ENCODE measurements at regions not wholly inside any gene's neighbourhood (a gene's known extent, or its start where the extent isn't known, plus 50 kb on each side); places are given as distances from the start of the nearest gene placed in this dataset.
A peak's percentile ranks its signal among the peaks of the same experiment; 100 is the strongest.
"Not testable (repeated sequence)": the region's sequence is repeated elsewhere in the genome, so short reads cannot be mapped to it uniquely, and the experiment has no call there.

DNA sequence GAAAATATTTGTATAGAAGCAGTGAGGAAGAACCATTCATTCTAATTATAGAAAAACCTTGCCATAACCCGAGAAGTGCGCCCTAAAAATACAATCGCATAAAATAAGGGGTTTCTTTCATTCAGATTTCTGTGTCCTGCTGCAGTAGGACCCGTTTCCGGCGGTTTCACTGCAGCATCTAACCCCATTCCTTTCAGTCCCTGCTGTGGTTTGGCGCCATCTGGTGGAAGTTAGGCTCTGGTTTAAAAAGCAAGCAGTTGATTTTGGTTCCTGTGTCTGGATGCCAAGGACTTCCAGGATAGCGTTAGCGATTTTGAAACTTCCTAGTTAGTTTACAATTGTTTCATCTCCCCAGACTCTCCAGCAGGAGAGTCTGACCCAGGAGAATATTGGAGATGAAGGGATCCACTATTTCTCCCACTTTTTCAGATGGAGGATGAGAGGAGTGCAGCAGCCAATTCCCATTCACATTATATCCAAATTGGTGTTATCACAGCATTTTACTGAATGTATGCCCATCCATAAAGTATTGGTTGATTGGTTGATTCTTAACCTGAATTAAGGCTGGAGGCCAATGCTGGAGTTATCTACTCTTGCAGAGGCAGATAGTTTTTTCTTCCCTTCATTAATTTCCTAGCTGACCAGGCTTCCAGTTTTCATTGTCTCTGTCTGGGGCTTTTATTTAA is 128.8 kb upstream of the CACNA2D1 start:
- DNase-seq (ENCODE audit: low spot score in 2 of 2), result peak; percentile 14 to 88
- Histone ChIP-seq H3K4me1 (no peaks in the 10 kb centered on the region), H3K36me3 (no peaks in the 10 kb centered on the region), H3K27me3 (no peaks in the 10 kb centered on the region), H3K4me3 (peak overlapping the region in 1 of 2 donors; percentile 17), H3K27ac (no peak overlapping the region), H3K9me3 (no peaks in the 10 kb centered on the region)
- intact Hi-C loops (cut with DNase I), result loop anchor here (1.0 to 5.0 kb wide), 3 partner anchors 130 to 528 kb away; partner anchors contain the start of gene CACNA2D1
- TF ChIP-seq, protein P1, sequence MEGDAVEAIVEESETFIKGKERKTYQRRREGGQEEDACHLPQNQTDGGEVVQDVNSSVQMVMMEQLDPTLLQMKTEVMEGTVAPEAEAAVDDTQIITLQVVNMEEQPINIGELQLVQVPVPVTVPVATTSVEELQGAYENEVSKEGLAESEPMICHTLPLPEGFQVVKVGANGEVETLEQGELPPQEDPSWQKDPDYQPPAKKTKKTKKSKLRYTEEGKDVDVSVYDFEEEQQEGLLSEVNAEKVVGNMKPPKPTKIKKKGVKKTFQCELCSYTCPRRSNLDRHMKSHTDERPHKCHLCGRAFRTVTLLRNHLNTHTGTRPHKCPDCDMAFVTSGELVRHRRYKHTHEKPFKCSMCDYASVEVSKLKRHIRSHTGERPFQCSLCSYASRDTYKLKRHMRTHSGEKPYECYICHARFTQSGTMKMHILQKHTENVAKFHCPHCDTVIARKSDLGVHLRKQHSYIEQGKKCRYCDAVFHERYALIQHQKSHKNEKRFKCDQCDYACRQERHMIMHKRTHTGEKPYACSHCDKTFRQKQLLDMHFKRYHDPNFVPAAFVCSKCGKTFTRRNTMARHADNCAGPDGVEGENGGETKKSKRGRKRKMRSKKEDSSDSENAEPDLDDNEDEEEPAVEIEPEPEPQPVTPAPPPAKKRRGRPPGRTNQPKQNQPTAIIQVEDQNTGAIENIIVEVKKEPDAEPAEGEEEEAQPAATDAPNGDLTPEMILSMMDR (IDR thresholded peaks at IDR 0.05), result peak; percentile 58 to 90 (median 85)

DNA sequence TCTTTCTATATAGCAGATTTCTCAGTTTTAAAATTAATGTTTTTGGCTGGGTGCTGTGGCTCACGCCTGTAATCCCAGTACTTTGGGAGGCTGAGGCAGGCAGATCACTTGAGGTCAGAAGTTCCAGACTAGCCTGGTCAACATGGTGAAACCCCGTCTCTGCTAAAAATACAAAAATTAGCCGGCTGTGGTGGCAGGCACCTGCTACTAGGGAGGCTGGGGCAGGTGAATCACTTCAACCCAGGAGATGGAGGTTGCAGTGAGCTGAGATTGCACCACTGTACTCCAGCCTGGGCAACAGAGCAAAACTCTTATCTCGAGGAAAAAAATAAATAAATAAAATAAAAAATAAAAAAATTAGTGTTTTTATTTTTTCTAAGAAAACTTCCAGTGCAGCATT is 127.5 kb upstream of the CACNA2D1 start:
- not testable (repeated sequence) for DNase-seq (ENCODE audit: low spot score in 2 of 2); H3K4me1 ChIP-seq; H3K27me3 ChIP-seq; H3K4me3 ChIP-seq; H3K9me3 ChIP-seq; H3K27ac ChIP-seq; H3K36me3 ChIP-seq
- intact Hi-C loops (cut with DNase I), result loop anchor here (5.0 kb wide), 2 partner anchors 129 to 339 kb away; partner anchors contain the start of gene CACNA2D1

DNA sequence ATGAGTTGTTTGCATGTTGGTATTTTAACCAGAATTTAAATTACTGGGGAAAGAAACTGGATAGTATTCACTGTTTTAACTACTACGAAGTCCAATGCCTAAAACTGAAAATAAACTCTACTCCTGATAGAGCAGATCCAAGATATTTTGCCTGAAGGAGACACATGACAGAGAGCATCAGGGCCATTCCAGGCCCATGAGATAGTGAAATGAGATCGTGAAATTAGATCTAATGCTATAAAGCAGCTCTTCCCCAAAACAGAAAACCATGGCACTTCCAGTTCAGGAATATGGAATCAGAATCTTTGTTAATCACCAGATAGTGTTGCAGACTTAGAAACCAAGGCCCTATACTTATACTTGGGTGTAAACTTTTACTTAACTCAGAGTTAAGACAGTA is 124.3 kb upstream of the CACNA2D1 start:
- TF ChIP-seq, protein P1 (IDR thresholded peaks at IDR 0.05), result no peak
- Histone ChIP-seq H3K4me1 (no peaks in the 10 kb centered on the region), H3K27ac (no peak overlapping the region), H3K4me3 (no peak overlapping the region), H3K27me3 (no peaks in the 10 kb centered on the region), H3K36me3 (no peaks in the 10 kb centered on the region), H3K9me3 (no peaks in the 10 kb centered on the region)
- intact Hi-C loops (cut with DNase I), result no loop called here
- DNase-seq (ENCODE audit: low spot score in 2 of 2), result no peak

DNA sequence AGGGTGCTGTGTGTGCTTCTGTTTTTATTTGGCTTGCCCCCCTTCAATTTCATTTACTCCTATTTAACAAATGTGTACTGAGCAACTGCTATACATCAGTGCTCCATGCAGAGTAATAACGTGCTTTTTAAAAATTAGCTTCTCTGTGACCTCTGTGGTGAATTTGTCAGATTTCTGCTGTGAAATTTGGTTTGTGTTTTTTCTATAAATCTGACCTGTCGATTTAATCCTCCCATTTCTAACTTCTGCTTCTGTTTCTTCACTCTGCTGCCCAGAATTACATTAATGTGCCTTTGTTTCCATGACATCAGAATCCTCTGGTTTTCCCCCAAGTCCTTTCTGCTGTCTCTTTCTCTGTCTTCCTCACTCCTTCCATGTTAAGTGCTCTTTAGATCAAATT is 123.8 kb upstream of the CACNA2D1 start:
- Histone ChIP-seq H3K9me3 (no peaks in the 10 kb centered on the region), H3K4me3 (no peak overlapping the region), H3K36me3 (no peaks in the 10 kb centered on the region), H3K4me1 (no peaks in the 10 kb centered on the region), H3K27ac (no peak overlapping the region), H3K27me3 (no peaks in the 10 kb centered on the region)
- DNase-seq (ENCODE audit: low spot score in 2 of 2), result no peak
- TF ChIP-seq, protein P1 (IDR thresholded peaks at IDR 0.05), result no peak
- intact Hi-C loops (cut with DNase I), result no loop called here

DNA sequence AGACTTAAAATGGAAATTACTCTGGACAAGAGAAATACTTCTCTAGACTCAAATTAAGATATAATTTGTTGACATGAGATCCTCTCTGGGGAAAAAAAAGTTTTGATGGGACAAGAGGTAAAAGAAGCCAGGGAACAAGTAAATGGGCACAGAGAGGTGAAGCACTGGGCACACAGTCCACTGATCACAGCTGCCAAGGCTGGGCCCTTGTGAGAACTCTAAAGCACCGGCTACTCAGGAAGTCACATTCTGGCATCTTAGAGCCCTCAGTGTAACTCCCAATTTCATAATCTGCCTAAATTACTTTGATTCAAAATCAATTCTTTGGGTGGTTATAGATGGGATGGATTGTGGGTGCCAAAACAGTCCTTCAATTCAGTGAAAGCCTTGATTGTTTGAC is 123.2 kb upstream of the CACNA2D1 start:
- no peak overlapping the region for H3K27ac ChIP-seq
- no peaks in the 10 kb centered on the region for H3K9me3 ChIP-seq
- H3K36me3 ChIP-seq, result no peaks in the 10 kb centered on the region
- no peaks in the 10 kb centered on the region for H3K4me1 ChIP-seq
- TF ChIP-seq, protein P1 (IDR thresholded peaks at IDR 0.05), result no peak
- H3K4me3 ChIP-seq, result no peak overlapping the region
- no peak for DNase-seq (ENCODE audit: low spot score in 2 of 2)
- no peaks in the 10 kb centered on the region for H3K27me3 ChIP-seq
- intact Hi-C loops (cut with DNase I), result no loop called here

DNA sequence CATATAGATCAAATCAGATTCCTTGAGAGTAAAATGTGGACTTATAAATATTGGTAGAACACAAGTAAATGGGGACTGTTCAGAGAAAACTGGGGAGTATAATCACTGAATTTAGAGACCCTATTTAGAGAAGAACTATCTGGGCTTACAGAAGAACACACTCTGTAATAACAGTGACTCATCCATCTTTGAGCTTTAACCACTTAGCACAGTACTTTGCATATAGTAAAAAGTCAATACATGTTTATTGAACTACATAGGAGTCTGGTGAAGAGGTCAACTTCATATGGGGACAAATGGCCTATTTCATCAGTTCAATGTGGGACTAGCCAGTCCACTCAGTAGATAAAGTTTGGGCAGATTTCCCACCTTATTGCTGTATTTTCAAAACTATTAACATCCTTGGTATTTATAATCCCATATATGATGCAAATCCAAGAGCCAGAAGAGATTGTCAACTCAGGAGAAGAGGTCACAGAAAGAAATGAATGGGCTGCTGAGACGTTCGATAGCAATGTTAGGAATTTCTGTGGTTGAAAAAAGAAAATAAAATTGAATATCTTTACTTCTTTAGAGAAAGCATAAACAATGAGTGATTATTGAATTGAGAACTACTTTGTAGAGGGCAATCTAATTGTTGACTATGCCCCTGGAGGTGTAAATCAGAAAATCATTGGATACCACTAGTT is 119.3 kb upstream of the CACNA2D1 start:
- intact Hi-C loops (cut with DNase I), result no loop called here
- no peak overlapping the region for H3K27ac ChIP-seq
- H3K4me3 ChIP-seq, result no peak overlapping the region
- no peaks in the 10 kb centered on the region for H3K4me1 ChIP-seq
- no peaks in the 10 kb centered on the region for H3K36me3 ChIP-seq
- TF ChIP-seq, protein P1 (IDR thresholded peaks at IDR 0.05), result no peak
- no peaks in the 10 kb centered on the region for H3K27me3 ChIP-seq
- no peaks in the 10 kb centered on the region for H3K9me3 ChIP-seq
- no peak for DNase-seq (ENCODE audit: low spot score in 2 of 2)
